SK-N-SH (cell line): ENCODE measurements at regions not wholly inside any gene's neighbourhood (a gene's known extent, or its start where the extent isn't known, plus 50 kb on each side); places are given as distances from the start of the nearest gene placed in this dataset.

Experiments used
- CTCF ChIA-PET: fragments of 300-600, 350-600 bp; formaldehyde crosslinking; extraction: SDS; loops from one replicate; lab custom pipeline; 2021; lab: Yijun Ruan, JAX
- POLR2A ChIA-PET: fragments of 350-600 bp; sonication (Branson Sonifier 250); formaldehyde crosslinking; extraction: SDS; loops from one replicate; lab custom pipeline; 2020; ENCODE audit warnings: antibody characterized with exemption, inconsistent platforms; lab: Yijun Ruan, JAX
- DNase-seq: peaks from one replicate; pipeline ENCODE4 v3.0.0; 2012
- H2AFZ ChIP-seq: fragments of 200-600 bp; sonication (generic); 2 replicates; pipeline ENCODE4 v1.8.1; 2016; ENCODE audit warnings: antibody characterized with exemption, mild to moderate bottlenecking, low read depth
- H3F3A ChIP-seq: fragments of 200-600 bp; sonication (generic); replicated peaks from 2 replicates; pipeline ENCODE3; 2016; ENCODE audit warnings: antibody characterized with exemption, mild to moderate bottlenecking; ENCODE audit not compliant: insufficient read depth
- H3K27ac ChIP-seq, 2 experiments: fragments of 200-500 bp in 1 of 2; fragments of 200-600 bp in 1 of 2; sonication (Bioruptor generic) in 1 of 2; sonication (generic), shearing (Covaris generic) in 1 of 2; 2 replicates each; pipeline versions ENCODE4 v1.5.1 to v1.6.1; 2014 to 2016; ENCODE audit warnings: low read depth in 2 of 2, inconsistent platforms in 1 of 2, low read length in 1 of 2, mild to moderate bottlenecking in 1 of 2, mixed read lengths in 1 of 2
- H3K27me3 ChIP-seq: fragments of 200-600 bp; sonication (generic), shearing (Covaris generic); 2 replicates; pipeline ENCODE4 v1.6.1; 2016; ENCODE audit warnings: mixed run types; ENCODE audit not compliant: insufficient read depth
- H3K36me3 ChIP-seq, 2 experiments: fragments of 200-500 bp in 1 of 2; fragments of 200-600 bp in 1 of 2; sonication (Bioruptor generic) in 1 of 2; sonication (generic) in 1 of 2; replicated peaks in 1 of 2; 2 replicates each; pipeline versions ENCODE3 to v1.5.1; 2014 to 2016; ENCODE audit warnings: low read length in 1 of 2, mild to moderate bottlenecking in 1 of 2; ENCODE audit not compliant: insufficient read depth in 2 of 2, control insufficient read depth in 1 of 2
- H3K4me1 ChIP-seq, 2 experiments: fragments of 200-500 bp in 1 of 2; fragments of 200-600 bp in 1 of 2; sonication (Bioruptor generic) in 1 of 2; sonication (generic), shearing (Covaris generic) in 1 of 2; 2 replicates each; pipeline versions ENCODE4 v1.5.1 to v1.6.1; 2014 to 2016; ENCODE audit warnings: low read depth in 1 of 2, low read length in 1 of 2, mixed run types in 1 of 2; ENCODE audit not compliant: insufficient read depth in 2 of 2, control insufficient read depth in 1 of 2
- H3K4me2 ChIP-seq: fragments of 200-600 bp; sonication (generic), shearing (Covaris generic); 2 replicates; pipeline ENCODE4 v1.6.1; 2017; ENCODE audit warnings: mixed run types
- H3K4me3 ChIP-seq, 2 experiments: fragments of 200-500 bp in 1 of 2; fragments of 200-600 bp in 1 of 2; sonication (Bioruptor generic) in 1 of 2; sonication (generic), shearing (Covaris generic) in 1 of 2; 2 replicates each; pipeline versions ENCODE4 v1.5.1 to v1.8.1; 2014 to 2016; ENCODE audit warnings: low read depth in 2 of 2, inconsistent platforms in 1 of 2, low read length in 1 of 2, mild to moderate bottlenecking in 1 of 2, mixed read lengths in 1 of 2, moderate library complexity in 1 of 2
- H3K79me2 ChIP-seq: fragments of 200-600 bp; sonication (generic); 2 replicates; pipeline ENCODE4 v1.8.1; 2017; ENCODE audit warnings: mild to moderate bottlenecking; ENCODE audit not compliant: insufficient read depth
- H3K9ac ChIP-seq: fragments of 200-600 bp; sonication (generic); 2 replicates; pipeline ENCODE4 v1.6.1; 2017; ENCODE audit warnings: mixed run types
- H3K9me2 ChIP-seq: fragments of 200-600 bp; sonication (generic); 2 replicates; pipeline ENCODE4 v1.6.1; 2017; ENCODE audit warnings: mixed run types
- H3K9me3 ChIP-seq: fragments of 200-600 bp; sonication (generic); 2 replicates; pipeline ENCODE4 v1.6.1; 2017; ENCODE audit warnings: mixed run types, mild to moderate bottlenecking, moderate library complexity
- H4K20me1 ChIP-seq: fragments of 200-600 bp; sonication (generic); 2 replicates; pipeline ENCODE4 v1.6.1; 2017; ENCODE audit warnings: mild to moderate bottlenecking, mixed run types; ENCODE audit not compliant: insufficient read depth
- EP300 ChIP-seq, 2 experiments: IDR thresholded peaks; 2 replicates each; pipeline versions ENCODE4 v1.4.0 to v1.6.1; 2012; ENCODE audit warnings: borderline replicate concordance in 1 of 2, low read depth in 1 of 2, low read length in 1 of 2
- EZH2phosphoT487 ChIP-seq: fragments of 200-600 bp; sonication (generic); IDR thresholded peaks from 2 replicates; pipeline ENCODE4 v1.6.1; 2017; ENCODE audit warnings: low read depth, mixed run types, mild to moderate bottlenecking, antibody characterized with exemption, moderate library complexity, borderline replicate concordance
- FOSL2 ChIP-seq: IDR thresholded peaks from 2 replicates; pipeline ENCODE4 v1.4.0; 2012; ENCODE audit warnings: low read depth, mild to moderate bottlenecking, moderate library complexity, borderline replicate concordance
- FOXM1 ChIP-seq: IDR thresholded peaks from 2 replicates; pipeline ENCODE4 v1.4.0; 2012; ENCODE audit warnings: low read depth, mild to moderate bottlenecking
- GABPA ChIP-seq: IDR thresholded peaks from 2 replicates; pipeline ENCODE4 v1.4.0; 2012; ENCODE audit warnings: low read depth, mild to moderate bottlenecking
- JUND ChIP-seq: IDR thresholded peaks from 2 replicates; pipeline ENCODE4 v1.4.0; 2012
- NFIC ChIP-seq: IDR thresholded peaks from 2 replicates; pipeline ENCODE4 v1.4.0; 2012; ENCODE audit warnings: borderline replicate concordance
- NRF1 ChIP-seq: IDR thresholded peaks from 2 replicates; pipeline ENCODE4 v1.6.1; 2012; ENCODE audit warnings: low read depth, mild to moderate bottlenecking, low read length
- RAD21 ChIP-seq: IDR thresholded peaks from 2 replicates; pipeline ENCODE4 v1.6.1; 2012; ENCODE audit warnings: mild to moderate bottlenecking, low read length
- RCOR1 ChIP-seq: fragments of 150-350 bp; IDR thresholded peaks from 2 replicates; pipeline ENCODE4 v1.6.1; 2017; ENCODE audit warnings: antibody characterized with exemption, low read length
- RXRA ChIP-seq: IDR thresholded peaks from 2 replicates; pipeline ENCODE4 v1.4.0; 2012; ENCODE audit warnings: low read depth, mild to moderate bottlenecking, borderline replicate concordance
- TAF1 ChIP-seq: IDR thresholded peaks from 2 replicates; pipeline ENCODE4 v1.6.1; 2012; ENCODE audit warnings: low read depth, mild to moderate bottlenecking, low read length, moderate library complexity, borderline replicate concordance
- TCF12 ChIP-seq: IDR thresholded peaks from 2 replicates; pipeline ENCODE4 v1.4.0; 2012
- TEAD4 ChIP-seq: IDR thresholded peaks from 2 replicates; pipeline ENCODE4 v1.4.0; 2012; ENCODE audit warnings: mild to moderate bottlenecking, borderline replicate concordance; ENCODE audit not compliant: insufficient read depth
- WGBS: methylation state at CpG from one replicate; pipeline ENCODE4 v1.1.6; 2017; ENCODE audit warnings: low lambda C conversion rate; 5-methylcytosine and 5-hydroxymethylcytosine counted together
- TF ChIP-seq, protein P1 (sequence below): fragments of 150-350 bp; IDR thresholded peaks from 2 replicates; pipeline ENCODE4 v1.6.1; 2017; ENCODE audit warnings: antibody characterized with exemption, low read length, low read depth, borderline replicate concordance
- TF ChIP-seq, protein P2 (sequence below): IDR thresholded peaks from 2 replicates; pipeline ENCODE4 v1.6.1; 2012; ENCODE audit warnings: mild to moderate bottlenecking, low read depth, low read length, moderate library complexity
- TF ChIP-seq, protein P3 (sequence below): fragments of 200-600 bp; sonication (generic); IDR thresholded peaks from 2 replicates; pipeline ENCODE4 v1.6.1; 2017; ENCODE audit warnings: antibody characterized with exemption, mild to moderate bottlenecking, moderate library complexity
- TF ChIP-seq, protein P4 (sequence below): IDR thresholded peaks from 2 replicates; pipeline ENCODE4 v1.4.0; 2012; ENCODE audit warnings: low read depth, borderline replicate concordance
- TF ChIP-seq, protein P5 (sequence below): IDR thresholded peaks from 2 replicates; pipeline ENCODE4; 2012

DNA sequence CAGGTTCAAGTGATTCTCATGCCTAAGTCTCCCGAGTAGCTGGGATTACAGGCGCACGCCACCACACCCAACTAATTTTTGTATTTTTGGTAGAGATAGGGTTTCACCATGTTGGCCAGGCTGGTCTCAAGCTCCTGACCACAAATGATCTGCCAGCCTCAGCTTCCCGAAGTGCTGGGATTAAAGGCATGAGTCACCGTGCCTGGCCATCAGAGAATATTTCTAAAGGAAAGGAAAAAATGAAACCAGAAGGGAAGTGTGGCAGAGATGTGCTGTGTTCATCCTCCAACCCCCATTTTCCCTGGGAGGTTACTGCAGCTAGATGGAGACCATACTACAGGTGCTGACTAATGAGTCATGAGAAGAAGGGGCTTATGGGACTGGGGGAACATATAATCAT lies 964.1 kb downstream of the TTLL7 start:
- Histone ChIP-seq H2AFZ (peak overlapping the region; percentile 40; the same call in 1 of the 2 replicates), H3K4me1 (peaks cover 0 to 7% of the 10 kb centered on the region in 2 experiments; a peak in 2 of 4 replicates)
- DNase-seq: no peak
- TF ChIP-seq JUND (peak; percentile 33; the same call in 1 of the 2 replicates), EP300 (IDR thresholded peaks at IDR 0.05; ENCODE audit: borderline replicate concordance in 1 of 2, low read depth in 1 of 2, low read length in 1 of 2) (0 out of 4 replicates have a peak, but pooled peaks of 1 of the 2 experiments have one; percentile 20), RXRA (no peak), FOSL2 (peak; percentile 23; the same call in 1 of the 2 replicates), TCF12 (peak; percentile 19; the same call in 1 of the 2 replicates)
- TF ChIP-seq, all 33 proteins: peak for 4
- H3K9ac ChIP-seq: no peak overlapping the region
- no peaks in the 10 kb centered on the region for H4K20me1 ChIP-seq
- H3K27ac ChIP-seq: peak overlapping the region in 1 of 2 experiments; percentile 86; a peak in 2 of 4 replicates
- H3K9me2 ChIP-seq: no peaks in the 10 kb centered on the region
- H3K4me3 ChIP-seq: no peak overlapping the region
- H3K4me2 ChIP-seq: no peak overlapping the region
- ChIA-PET CTCF (no interaction called here), POLR2A (no interaction called here)
- peaks cover 0 to 2% of the 10 kb centered on the region in 2 experiments for H3K36me3 ChIP-seq
- no peaks in the 10 kb centered on the region for H3K27me3 ChIP-seq
- WGBS: 52% methylated on average over 5 of the region's 5 CpGs
- peaks cover 29% of the 10 kb centered on the region for H3F3A ChIP-seq
- no peaks in the 10 kb centered on the region for H3K9me3 ChIP-seq
- no peaks in the 10 kb centered on the region for H3K79me2 ChIP-seq

GRCh38 chr1:83033682-83034081 lies 965.2 kb downstream of the TTLL7 start:
- Histone ChIP-seq H3K9me2 (no peaks in the 10 kb centered on the region), H3K27ac (peak overlapping the region; percentile 9 to 86; a peak in 3 of 4 replicates), H3K4me2 (0 out of 2 replicates have a peak overlapping the region, but pooled peaks have one; percentile 13), H4K20me1 (no peaks in the 10 kb centered on the region), H3K9ac (peak overlapping the region; percentile 44; the same call in 1 of the 2 replicates), H3K27me3 (no peaks in the 10 kb centered on the region), H3K9me3 (no peaks in the 10 kb centered on the region), H3K4me3 (no peak overlapping the region), H3F3A (peaks cover 30% of the 10 kb centered on the region), H3K4me1 (peaks cover 0 to 7% of the 10 kb centered on the region in 2 experiments; a peak in 2 of 4 replicates), H3K79me2 (no peaks in the 10 kb centered on the region), H2AFZ (peak overlapping the region; percentile 58; the same call in 1 of the 2 replicates), H3K36me3 (peaks cover 0 to 2% of the 10 kb centered on the region in 2 experiments)
- CTCF ChIA-PET: no interaction called here
- DNase-seq: no peak
- POLR2A ChIA-PET: no interaction called here
- TF ChIP-seq RAD21: no peak
- TF ChIP-seq, protein P1, sequence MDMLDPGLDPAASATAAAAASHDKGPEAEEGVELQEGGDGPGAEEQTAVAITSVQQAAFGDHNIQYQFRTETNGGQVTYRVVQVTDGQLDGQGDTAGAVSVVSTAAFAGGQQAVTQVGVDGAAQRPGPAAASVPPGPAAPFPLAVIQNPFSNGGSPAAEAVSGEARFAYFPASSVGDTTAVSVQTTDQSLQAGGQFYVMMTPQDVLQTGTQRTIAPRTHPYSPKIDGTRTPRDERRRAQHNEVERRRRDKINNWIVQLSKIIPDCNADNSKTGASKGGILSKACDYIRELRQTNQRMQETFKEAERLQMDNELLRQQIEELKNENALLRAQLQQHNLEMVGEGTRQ: no peak
- TF ChIP-seq, protein P2, sequence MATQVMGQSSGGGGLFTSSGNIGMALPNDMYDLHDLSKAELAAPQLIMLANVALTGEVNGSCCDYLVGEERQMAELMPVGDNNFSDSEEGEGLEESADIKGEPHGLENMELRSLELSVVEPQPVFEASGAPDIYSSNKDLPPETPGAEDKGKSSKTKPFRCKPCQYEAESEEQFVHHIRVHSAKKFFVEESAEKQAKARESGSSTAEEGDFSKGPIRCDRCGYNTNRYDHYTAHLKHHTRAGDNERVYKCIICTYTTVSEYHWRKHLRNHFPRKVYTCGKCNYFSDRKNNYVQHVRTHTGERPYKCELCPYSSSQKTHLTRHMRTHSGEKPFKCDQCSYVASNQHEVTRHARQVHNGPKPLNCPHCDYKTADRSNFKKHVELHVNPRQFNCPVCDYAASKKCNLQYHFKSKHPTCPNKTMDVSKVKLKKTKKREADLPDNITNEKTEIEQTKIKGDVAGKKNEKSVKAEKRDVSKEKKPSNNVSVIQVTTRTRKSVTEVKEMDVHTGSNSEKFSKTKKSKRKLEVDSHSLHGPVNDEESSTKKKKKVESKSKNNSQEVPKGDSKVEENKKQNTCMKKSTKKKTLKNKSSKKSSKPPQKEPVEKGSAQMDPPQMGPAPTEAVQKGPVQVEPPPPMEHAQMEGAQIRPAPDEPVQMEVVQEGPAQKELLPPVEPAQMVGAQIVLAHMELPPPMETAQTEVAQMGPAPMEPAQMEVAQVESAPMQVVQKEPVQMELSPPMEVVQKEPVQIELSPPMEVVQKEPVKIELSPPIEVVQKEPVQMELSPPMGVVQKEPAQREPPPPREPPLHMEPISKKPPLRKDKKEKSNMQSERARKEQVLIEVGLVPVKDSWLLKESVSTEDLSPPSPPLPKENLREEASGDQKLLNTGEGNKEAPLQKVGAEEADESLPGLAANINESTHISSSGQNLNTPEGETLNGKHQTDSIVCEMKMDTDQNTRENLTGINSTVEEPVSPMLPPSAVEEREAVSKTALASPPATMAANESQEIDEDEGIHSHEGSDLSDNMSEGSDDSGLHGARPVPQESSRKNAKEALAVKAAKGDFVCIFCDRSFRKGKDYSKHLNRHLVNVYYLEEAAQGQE: no peak
- TF ChIP-seq, protein P3, sequence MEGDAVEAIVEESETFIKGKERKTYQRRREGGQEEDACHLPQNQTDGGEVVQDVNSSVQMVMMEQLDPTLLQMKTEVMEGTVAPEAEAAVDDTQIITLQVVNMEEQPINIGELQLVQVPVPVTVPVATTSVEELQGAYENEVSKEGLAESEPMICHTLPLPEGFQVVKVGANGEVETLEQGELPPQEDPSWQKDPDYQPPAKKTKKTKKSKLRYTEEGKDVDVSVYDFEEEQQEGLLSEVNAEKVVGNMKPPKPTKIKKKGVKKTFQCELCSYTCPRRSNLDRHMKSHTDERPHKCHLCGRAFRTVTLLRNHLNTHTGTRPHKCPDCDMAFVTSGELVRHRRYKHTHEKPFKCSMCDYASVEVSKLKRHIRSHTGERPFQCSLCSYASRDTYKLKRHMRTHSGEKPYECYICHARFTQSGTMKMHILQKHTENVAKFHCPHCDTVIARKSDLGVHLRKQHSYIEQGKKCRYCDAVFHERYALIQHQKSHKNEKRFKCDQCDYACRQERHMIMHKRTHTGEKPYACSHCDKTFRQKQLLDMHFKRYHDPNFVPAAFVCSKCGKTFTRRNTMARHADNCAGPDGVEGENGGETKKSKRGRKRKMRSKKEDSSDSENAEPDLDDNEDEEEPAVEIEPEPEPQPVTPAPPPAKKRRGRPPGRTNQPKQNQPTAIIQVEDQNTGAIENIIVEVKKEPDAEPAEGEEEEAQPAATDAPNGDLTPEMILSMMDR: no peak
- peak; percentile 30; the same call in 1 of the 2 replicates for TF ChIP-seq NFIC
- TF ChIP-seq FOXM1: no peak
- TF ChIP-seq, protein P4, sequence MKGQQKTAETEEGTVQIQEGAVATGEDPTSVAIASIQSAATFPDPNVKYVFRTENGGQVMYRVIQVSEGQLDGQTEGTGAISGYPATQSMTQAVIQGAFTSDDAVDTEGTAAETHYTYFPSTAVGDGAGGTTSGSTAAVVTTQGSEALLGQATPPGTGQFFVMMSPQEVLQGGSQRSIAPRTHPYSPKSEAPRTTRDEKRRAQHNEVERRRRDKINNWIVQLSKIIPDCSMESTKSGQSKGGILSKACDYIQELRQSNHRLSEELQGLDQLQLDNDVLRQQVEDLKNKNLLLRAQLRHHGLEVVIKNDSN: no peak
- TF ChIP-seq JUND: peak; percentile 64
- no peak for TF ChIP-seq TAF1
- peak; percentile 66 for TF ChIP-seq TCF12
- TF ChIP-seq NRF1: no peak
- TF ChIP-seq EP300 (IDR thresholded peaks at IDR 0.05; ENCODE audit: borderline replicate concordance in 1 of 2, low read depth in 1 of 2, low read length in 1 of 2): peak in 1 of 2 experiments; percentile 87; a peak in 2 of 4 replicates
- no peak for TF ChIP-seq RCOR1
- no peak for TF ChIP-seq EZH2phosphoT487
- peak; percentile 20; the same call in 1 of the 2 replicates for TF ChIP-seq TEAD4
- TF ChIP-seq, protein P5, sequence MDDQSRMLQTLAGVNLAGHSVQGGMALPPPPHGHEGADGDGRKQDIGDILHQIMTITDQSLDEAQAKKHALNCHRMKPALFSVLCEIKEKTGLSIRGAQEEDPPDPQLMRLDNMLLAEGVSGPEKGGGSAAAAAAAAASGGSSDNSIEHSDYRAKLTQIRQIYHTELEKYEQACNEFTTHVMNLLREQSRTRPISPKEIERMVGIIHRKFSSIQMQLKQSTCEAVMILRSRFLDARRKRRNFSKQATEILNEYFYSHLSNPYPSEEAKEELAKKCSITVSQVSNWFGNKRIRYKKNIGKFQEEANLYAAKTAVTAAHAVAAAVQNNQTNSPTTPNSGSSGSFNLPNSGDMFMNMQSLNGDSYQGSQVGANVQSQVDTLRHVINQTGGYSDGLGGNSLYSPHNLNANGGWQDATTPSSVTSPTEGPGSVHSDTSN: peak; percentile 87
- TF ChIP-seq FOSL2: no peak; the same call in 1 of the 2 replicates
- no peak for TF ChIP-seq GABPA
